Mesenchymal stem cell (in vitro differentiated cells and primary cell): ENCODE measurements at regions not wholly inside any gene's neighbourhood (a gene's known extent, or its start where the extent isn't known, plus 50 kb on each side); places are given as distances from the start of the nearest gene placed in this dataset.

Experiments
- DNase-seq: peaks from one replicate; pipeline ENCODE4 v3.0.0-alpha.2; 2013
- H2AFZ ChIP-seq: one replicate; pipeline ENCODE4 v1.6.1; 2013; ENCODE audit warnings: low read depth, mild to moderate bottlenecking, control low read depth, inconsistent platforms, low read length, moderate library complexity
- H2AK5ac ChIP-seq: 2 replicates; pipeline ENCODE4 v1.6.1; 2013; ENCODE audit warnings: low read length, moderate library complexity, mild to moderate bottlenecking, inconsistent platforms; ENCODE audit not compliant: severe bottlenecking
- H2BK120ac ChIP-seq: one replicate; pipeline ENCODE4 v1.6.1; 2013; ENCODE audit warnings: low read depth, mild to moderate bottlenecking, inconsistent platforms, low read length, moderate library complexity
- H2BK12ac ChIP-seq, 2 experiments: one replicate each; pipeline ENCODE4 v1.6.1; 2013; ENCODE audit warnings: inconsistent platforms in 2 of 2, low read length in 2 of 2, mild to moderate bottlenecking in 2 of 2, moderate library complexity in 2 of 2, control low read depth in 1 of 2
- H2BK15ac ChIP-seq: one replicate; pipeline ENCODE4 v1.6.1; 2013; ENCODE audit warnings: mild to moderate bottlenecking, low read depth, inconsistent platforms; ENCODE audit not compliant: poor library complexity, severe bottlenecking
- H2BK5ac ChIP-seq: 2 replicates; pipeline ENCODE4 v1.6.1; 2013; ENCODE audit warnings: low read depth, mild to moderate bottlenecking, low read length, control low read depth, inconsistent platforms; ENCODE audit not compliant: poor library complexity, severe bottlenecking
- H3K14ac ChIP-seq, 2 experiments: one replicate each; pipeline ENCODE4 v1.6.1; 2013; ENCODE audit warnings: inconsistent platforms in 2 of 2, low read length in 2 of 2, control low read depth in 1 of 2, mild to moderate bottlenecking in 1 of 2, moderate library complexity in 1 of 2
- H3K18ac ChIP-seq, 2 experiments: one replicate each; pipeline ENCODE4 v1.6.1; 2013; ENCODE audit warnings: inconsistent platforms in 2 of 2, low read length in 2 of 2, control low read depth in 1 of 2, low read depth in 1 of 2, mild to moderate bottlenecking in 1 of 2
- H3K23ac ChIP-seq, 2 experiments: one replicate each; pipeline ENCODE4 v1.6.1; 2013; ENCODE audit warnings: inconsistent platforms in 2 of 2, low read length in 2 of 2, mild to moderate bottlenecking in 2 of 2, moderate library complexity in 2 of 2, control low read depth in 1 of 2
- H3K27ac ChIP-seq: 2 replicates; pipeline ENCODE4 v1.5.1; 2013; ENCODE audit warnings: mild to moderate bottlenecking, moderate library complexity, low read length, control low read depth, inconsistent platforms; ENCODE audit not compliant: poor library complexity, severe bottlenecking
- H3K27me3 ChIP-seq, 2 experiments: 2 replicates each; pipeline versions ENCODE4 v1.6.1 to v1.7.0; 2013; ENCODE audit warnings: low read length in 2 of 2, mild to moderate bottlenecking in 2 of 2, moderate library complexity in 2 of 2, control low read depth in 1 of 2, inconsistent platforms in 1 of 2; ENCODE audit not compliant: control insufficient read depth in 1 of 2, insufficient read depth in 1 of 2
- H3K36me3 ChIP-seq, 2 experiments: 2 replicates each; pipeline versions ENCODE4 v1.6.1 to v1.7.0; 2013; ENCODE audit warnings: low read length in 2 of 2, control low read depth in 1 of 2, inconsistent platforms in 1 of 2, low read depth in 1 of 2, mild to moderate bottlenecking in 1 of 2; ENCODE audit not compliant: insufficient read depth in 2 of 2, control insufficient read depth in 1 of 2
- H3K4ac ChIP-seq, 2 experiments: one replicate each; pipeline ENCODE4 v1.6.1; 2013; ENCODE audit warnings: inconsistent platforms in 2 of 2, low read length in 2 of 2, mild to moderate bottlenecking in 2 of 2, moderate library complexity in 2 of 2, control low read depth in 1 of 2, low read depth in 1 of 2
- H3K4me1 ChIP-seq: 2 replicates; pipeline ENCODE4 v1.6.1; 2013; ENCODE audit warnings: low read depth, low read length, control low read depth; ENCODE audit not compliant: control insufficient read depth, insufficient read depth
- H3K4me2 ChIP-seq: 2 replicates; pipeline ENCODE4 v1.6.1; 2013; ENCODE audit warnings: low read length, mild to moderate bottlenecking, inconsistent platforms; ENCODE audit not compliant: poor library complexity, severe bottlenecking
- H3K4me3 ChIP-seq, 2 experiments: 2 replicates each; pipeline versions ENCODE4 v1.5.1 to v1.7.0; 2013; ENCODE audit warnings: low read length in 2 of 2, mild to moderate bottlenecking in 2 of 2, control low read depth in 1 of 2, low read depth in 1 of 2; ENCODE audit not compliant: insufficient read depth in 1 of 2
- H3K79me1 ChIP-seq: replicated peaks from 2 replicates; pipeline ENCODE4 v1.6.1; 2013; ENCODE audit warnings: mild to moderate bottlenecking, control low read depth, low read length, inconsistent platforms; ENCODE audit not compliant: poor library complexity, severe bottlenecking
- H3K9ac ChIP-seq: 2 replicates; pipeline ENCODE4 v1.7.0; 2013; ENCODE audit warnings: mild to moderate bottlenecking, low read length, moderate library complexity
- H3K9me3 ChIP-seq: 2 replicates; pipeline ENCODE4 v1.7.0; 2013; ENCODE audit warnings: mild to moderate bottlenecking, low read length; ENCODE audit not compliant: control insufficient read depth
- H4K8ac ChIP-seq: one replicate; pipeline ENCODE4 v1.6.1; 2013; ENCODE audit warnings: inconsistent platforms, mild to moderate bottlenecking, low read length, moderate library complexity
- H4K91ac ChIP-seq: one replicate; pipeline ENCODE4 v1.6.1; 2013; ENCODE audit warnings: mild to moderate bottlenecking, low read length, inconsistent platforms
- WGBS: methylation state at CpG from one replicate; pipeline ENCODE4 v1.1.7; 2013; ENCODE audit warnings: mixed read lengths; 5-methylcytosine and 5-hydroxymethylcytosine counted together

DNA sequence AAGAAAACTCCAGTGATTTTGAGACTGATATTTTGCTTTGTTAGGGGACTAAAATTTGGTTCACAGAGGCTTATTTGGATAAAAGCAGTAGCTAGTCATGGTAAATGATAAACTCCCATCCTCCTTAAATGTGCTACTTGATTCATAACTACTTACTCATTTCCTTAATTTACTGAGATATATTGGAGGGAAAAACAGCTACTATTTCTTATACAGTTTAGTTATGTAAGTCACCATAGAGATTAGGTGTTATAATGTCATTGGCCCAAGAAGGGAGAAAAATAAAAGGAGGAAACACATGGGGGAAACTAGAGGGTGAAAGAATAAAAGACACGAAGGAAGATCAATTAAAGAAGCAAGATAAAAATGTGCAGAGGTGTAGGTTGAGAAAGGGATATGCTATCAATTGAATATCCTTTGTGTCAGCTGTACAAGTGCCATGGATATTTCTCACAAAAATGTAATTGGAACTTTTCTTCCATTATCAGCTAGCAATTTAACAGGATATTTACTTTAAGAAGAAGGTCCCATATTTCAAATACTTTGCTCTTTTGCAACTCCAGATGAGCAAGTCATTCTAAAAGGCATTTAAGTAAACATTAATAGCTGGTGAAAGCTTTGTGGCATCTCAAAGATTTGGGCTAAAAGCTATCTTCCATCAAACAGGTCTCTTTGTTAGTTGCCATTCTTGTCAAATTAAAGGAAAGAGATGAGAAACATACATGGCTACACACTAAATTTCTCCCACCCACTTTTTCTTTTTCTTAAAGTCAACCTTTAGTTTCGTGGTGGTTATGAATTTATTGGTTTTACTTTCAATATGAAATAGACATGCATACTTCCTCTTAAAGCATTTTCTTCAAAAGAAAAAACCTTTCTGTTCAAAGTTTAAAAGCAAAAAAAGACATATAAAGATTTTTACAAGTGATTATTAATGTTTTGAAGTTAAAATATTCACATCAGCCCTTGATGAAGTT, 439.5 kb downstream of the CCER1 start:
- no peak overlapping the region for H3K9ac ChIP-seq
- H3K9me3 ChIP-seq, result no peaks in the 10 kb centered on the region
- peak; percentile 34 for DNase-seq
- no peak overlapping the region for H4K91ac ChIP-seq
- 67% methylated on average over 1 of the region's 2 CpGs for WGBS
- no peaks in the 10 kb centered on the region for H3K36me3 ChIP-seq
- no peak overlapping the region for H3K4me2 ChIP-seq
- H2AFZ ChIP-seq, result no peak overlapping the region
- H3K4me1 ChIP-seq, result no peaks in the 10 kb centered on the region
- H4K8ac ChIP-seq, result no peak overlapping the region
- H3K14ac ChIP-seq, result no peak overlapping the region
- H2BK5ac ChIP-seq, result no peak overlapping the region
- no peak overlapping the region for H3K23ac ChIP-seq
- H2BK15ac ChIP-seq, result no peak overlapping the region
- H3K79me1 ChIP-seq, result no peaks in the 10 kb centered on the region
- H3K4ac ChIP-seq, result no peak overlapping the region
- H3K27me3 ChIP-seq, result no peaks in the 10 kb centered on the region
- H2BK12ac ChIP-seq, result no peak overlapping the region
- peak overlapping the region in 1 of 2 experiments; percentile 11 for H3K4me3 ChIP-seq
- no peak overlapping the region for H3K27ac ChIP-seq
- H2BK120ac ChIP-seq, result no peak overlapping the region
- no peak overlapping the region for H2AK5ac ChIP-seq
- H3K18ac ChIP-seq, result no peak overlapping the region

DNA sequence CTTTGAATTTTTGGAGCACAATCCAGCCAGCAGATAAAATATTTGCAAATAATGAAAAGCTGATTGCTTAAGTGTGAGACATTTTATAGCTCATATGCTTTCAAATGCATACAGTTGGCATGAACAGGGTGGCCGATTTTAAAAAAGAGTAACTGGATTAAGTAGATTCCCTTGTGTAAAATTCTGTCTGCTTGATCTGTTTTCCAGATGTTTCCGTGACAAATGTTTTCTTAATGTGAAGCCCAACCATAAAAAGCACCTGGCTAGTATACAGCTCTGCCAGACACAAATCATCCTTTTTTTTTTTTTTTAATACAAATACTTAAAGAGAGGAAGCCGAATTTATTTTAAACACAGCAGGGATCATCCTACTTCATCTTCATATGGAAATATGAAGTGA, 440.7 kb downstream of the CCER1 start:
- H3K18ac ChIP-seq, result no peak overlapping the region
- no peak overlapping the region for H3K4me2 ChIP-seq
- no peak overlapping the region for H3K14ac ChIP-seq
- H3K36me3 ChIP-seq, result no peaks in the 10 kb centered on the region
- H3K79me1 ChIP-seq, result no peaks in the 10 kb centered on the region
- no peak overlapping the region for H3K23ac ChIP-seq
- H3K9ac ChIP-seq, result no peak overlapping the region
- H2BK15ac ChIP-seq, result no peak overlapping the region
- no peak overlapping the region for H3K4ac ChIP-seq
- no peak overlapping the region for H2BK120ac ChIP-seq
- no peak for DNase-seq
- 47% methylated on average over 1 of the region's 3 CpGs for WGBS
- no peak overlapping the region for H2AK5ac ChIP-seq
- H3K4me1 ChIP-seq, result no peaks in the 10 kb centered on the region
- H4K91ac ChIP-seq, result no peak overlapping the region
- no peak overlapping the region for H3K4me3 ChIP-seq
- no peak overlapping the region for H4K8ac ChIP-seq
- H2AFZ ChIP-seq, result no peak overlapping the region
- no peak overlapping the region for H2BK5ac ChIP-seq
- no peaks in the 10 kb centered on the region for H3K27me3 ChIP-seq
- no peaks in the 10 kb centered on the region for H3K9me3 ChIP-seq
- no peak overlapping the region for H2BK12ac ChIP-seq
- H3K27ac ChIP-seq, result no peak overlapping the region

DNA sequence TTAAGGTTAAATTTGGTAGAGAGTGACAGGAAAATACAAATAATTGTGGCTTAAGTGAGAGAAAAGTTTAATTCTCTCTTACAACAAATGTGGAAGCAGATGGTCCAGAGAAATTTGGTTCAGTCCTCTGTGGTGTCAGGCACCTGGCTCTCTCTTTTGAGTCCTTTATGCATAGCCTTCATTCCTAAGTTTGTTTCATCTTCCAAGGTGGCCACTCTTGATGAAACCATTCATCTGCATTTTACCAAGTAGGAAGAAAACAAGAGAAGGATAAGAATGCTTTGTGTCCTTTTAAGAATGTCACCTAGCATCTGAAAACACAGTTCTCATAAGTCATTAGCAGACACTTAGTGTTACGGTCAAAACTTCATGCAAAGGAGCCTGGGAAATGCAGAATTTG, 442.5 kb downstream of the CCER1 start:
- no peak overlapping the region for H3K4ac ChIP-seq
- DNase-seq, result no peak
- no peak overlapping the region for H2BK120ac ChIP-seq
- no peak overlapping the region for H4K91ac ChIP-seq
- H4K8ac ChIP-seq, result no peak overlapping the region
- H3K9me3 ChIP-seq, result no peaks in the 10 kb centered on the region
- H3K4me3 ChIP-seq, result no peak overlapping the region
- no peaks in the 10 kb centered on the region for H3K27me3 ChIP-seq
- no peak overlapping the region for H2AK5ac ChIP-seq
- H3K14ac ChIP-seq, result no peak overlapping the region
- no peak overlapping the region for H3K27ac ChIP-seq
- H2AFZ ChIP-seq, result no peak overlapping the region
- H2BK12ac ChIP-seq, result no peak overlapping the region
- H3K4me2 ChIP-seq, result no peak overlapping the region
- no peak overlapping the region for H2BK5ac ChIP-seq
- no peaks in the 10 kb centered on the region for H3K4me1 ChIP-seq
- no peak overlapping the region for H2BK15ac ChIP-seq
- no peak overlapping the region for H3K9ac ChIP-seq
- H3K36me3 ChIP-seq, result no peaks in the 10 kb centered on the region
- no peak overlapping the region for H3K18ac ChIP-seq
- H3K23ac ChIP-seq, result no peak overlapping the region
- no peaks in the 10 kb centered on the region for H3K79me1 ChIP-seq
- WGBS, result 92% methylated on average over 1 of the region's 1 CpG

DNA sequence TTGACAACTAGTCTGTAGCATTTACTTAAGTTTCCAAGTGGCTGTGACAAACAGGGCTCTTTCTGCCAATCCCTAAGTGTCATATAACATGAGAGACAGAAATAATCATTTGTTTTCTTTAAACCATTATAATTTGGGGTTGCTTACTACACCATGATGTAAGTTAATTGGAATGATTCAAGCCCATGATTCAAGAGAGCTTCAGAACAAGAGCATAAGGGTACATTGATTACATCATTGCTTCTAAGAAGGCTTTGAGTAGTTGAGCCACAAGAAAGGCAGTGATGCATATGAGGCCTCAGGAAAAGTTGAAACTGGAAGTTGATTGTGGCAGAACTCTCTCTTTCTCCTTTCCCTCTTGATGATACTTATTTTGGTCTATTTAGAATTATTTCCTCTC, 444.0 kb downstream of the CCER1 start:
- H3K9me3 ChIP-seq, result no peaks in the 10 kb centered on the region
- no peak overlapping the region for H3K23ac ChIP-seq
- no peak overlapping the region for H3K4me3 ChIP-seq
- no peak overlapping the region for H3K4ac ChIP-seq
- H3K4me2 ChIP-seq, result no peak overlapping the region
- no peak overlapping the region for H2BK15ac ChIP-seq
- peak; percentile 65 for DNase-seq
- H3K18ac ChIP-seq, result no peak overlapping the region
- no peaks in the 10 kb centered on the region for H3K79me1 ChIP-seq
- H2BK12ac ChIP-seq, result no peak overlapping the region
- no peak overlapping the region for H2AK5ac ChIP-seq
- no peak overlapping the region for H2BK120ac ChIP-seq
- no peak overlapping the region for H2BK5ac ChIP-seq
- no peaks in the 10 kb centered on the region for H3K4me1 ChIP-seq
- no peaks in the 10 kb centered on the region for H3K27me3 ChIP-seq
- H3K9ac ChIP-seq, result peak overlapping the region; percentile 24
- H3K14ac ChIP-seq, result no peak overlapping the region
- no peak overlapping the region for H4K8ac ChIP-seq
- peak overlapping the region; percentile 16 for H3K27ac ChIP-seq
- H3K36me3 ChIP-seq, result no peaks in the 10 kb centered on the region
- H2AFZ ChIP-seq, result no peak overlapping the region
- no peak overlapping the region for H4K91ac ChIP-seq
